ENCODE measurements at regions not wholly inside any gene's neighbourhood (a gene's known extent, or its start where the extent isn't known, plus 50 kb on each side); places are given as distances from the start of the nearest gene placed in this dataset.
"Not testable (repeated sequence)": the region's sequence is repeated elsewhere in the genome, so short reads cannot be mapped to it uniquely, and the experiment has no call there.

GRCh38 chr2:225806105-225806504, 406.6 kb downstream of the NYAP2 start:
- DNase-seq: no peak
- no peaks in the 10 kb centered on the region for H3K27me3 Mint-ChIP-seq (ENCODE audit: low read depth)
- Histone ChIP-seq H4K8ac (replicated peaks; ENCODE audit: insufficient read length, low read depth, low read length) (no peak overlapping the region), H3K23me2 (ENCODE audit: insufficient read length, low read depth, low read length, poor library complexity, severe bottlenecking) (no peaks in the 10 kb centered on the region), H2AK5ac (ENCODE audit: insufficient read length, low read length) (no peak overlapping the region), H3K4ac (ENCODE audit: low read depth, low read length) (no peak overlapping the region), H3K27ac (ENCODE audit: insufficient read length, low read depth, low read length) (no peak overlapping the region), H2BK5ac (ENCODE audit: insufficient read length, low read length) (no peak overlapping the region), H4K5ac (ENCODE audit: insufficient read length, low read depth, low read length) (no peak overlapping the region), H3K4me1 (ENCODE audit: insufficient read depth, low read length) (no peaks in the 10 kb centered on the region), H4K91ac (ENCODE audit: insufficient read length, low read depth, low read length) (no peak overlapping the region), H2BK12ac (ENCODE audit: insufficient read length, low read depth, low read length) (no peak overlapping the region), H3K9me3 (ENCODE audit: control insufficient read depth, low read depth, low read length) (no peaks in the 10 kb centered on the region), H3K18ac (ENCODE audit: insufficient read length, low read depth, low read length) (no peak overlapping the region), H3K4me2 (ENCODE audit: insufficient read depth, insufficient read length, low read length) (no peak overlapping the region), H2BK20ac (ENCODE audit: low read depth, low read length, poor library complexity, severe bottlenecking) (no peak overlapping the region), H3K23ac (ENCODE audit: insufficient read length, low read depth, low read length) (no peak overlapping the region), H3K79me2 (ENCODE audit: insufficient read depth, low read length) (no peaks in the 10 kb centered on the region), H3K9ac (ENCODE audit: extremely low read depth, insufficient read length, low read length) (no peak overlapping the region), H2BK120ac (ENCODE audit: low read depth, low read length, poor library complexity, severe bottlenecking) (no peak overlapping the region), H2AFZ (ENCODE audit: low read length) (no peak overlapping the region), H3K79me1 (ENCODE audit: insufficient read depth, low read depth, low read length, poor library complexity, severe bottlenecking) (no peaks in the 10 kb centered on the region), H3T11ph (ENCODE audit: low read length) (no peak overlapping the region), H4K20me1 (ENCODE audit: control insufficient read depth, insufficient read depth, insufficient read length) (no peaks in the 10 kb centered on the region), H2BK15ac (ENCODE audit: low read depth, low read length) (no peak overlapping the region), H3K14ac (ENCODE audit: insufficient read depth, low read length) (no peak overlapping the region), H3K56ac (ENCODE audit: insufficient read length, low read depth, low read length) (no peak overlapping the region), H3K27me3 (ENCODE audit: insufficient read depth, low read length) (no peaks in the 10 kb centered on the region)
- WGBS (ENCODE audit: extremely low coverage, insufficient read length, low lambda C conversion rate): 100% methylated on average over 1 of the region's 1 CpG
- H3K4me3 Mint-ChIP-seq: no peak overlapping the region
- TF ChIP-seq CTCF (conservative IDR thresholded peaks at IDR 0.05): no peak
- H3K9me3 Mint-ChIP-seq: no peaks in the 10 kb centered on the region
- no peaks in the 10 kb centered on the region for H3K4me1 Mint-ChIP-seq
- no peak overlapping the region for H3K27ac Mint-ChIP-seq
- H3K36me3 Mint-ChIP-seq (ENCODE audit: insufficient read depth in 1 of 3, low read depth in 3 of 3): no peaks in the 10 kb centered on the region

GRCh38 chr2:225802076-225802475, 402.6 kb downstream of the NYAP2 start:
- H3K79me2 ChIP-seq (ENCODE audit: insufficient read depth, low read length); H3K14ac ChIP-seq (ENCODE audit: insufficient read depth, low read length); H2BK5ac ChIP-seq (ENCODE audit: insufficient read length, low read length); H3K4me1 ChIP-seq (ENCODE audit: insufficient read depth, low read length); H4K8ac ChIP-seq (replicated peaks; ENCODE audit: insufficient read length, low read depth, low read length); H4K20me1 ChIP-seq (ENCODE audit: control insufficient read depth, insufficient read depth, insufficient read length); H3K18ac ChIP-seq (ENCODE audit: insufficient read length, low read depth, low read length); H3K27me3 Mint-ChIP-seq (ENCODE audit: low read depth); H3K9ac ChIP-seq (ENCODE audit: extremely low read depth, insufficient read length, low read length); H2AK5ac ChIP-seq (ENCODE audit: insufficient read length, low read length); H3K9me3 ChIP-seq (ENCODE audit: control insufficient read depth, low read depth, low read length); H3K4me2 ChIP-seq (ENCODE audit: insufficient read depth, insufficient read length, low read length); H3K23ac ChIP-seq (ENCODE audit: insufficient read length, low read depth, low read length); H2BK15ac ChIP-seq (ENCODE audit: low read depth, low read length); H3K27me3 ChIP-seq (ENCODE audit: insufficient read depth, low read length); DNase-seq; H4K91ac ChIP-seq (ENCODE audit: insufficient read length, low read depth, low read length); H3K4me1 Mint-ChIP-seq; H3K9me3 Mint-ChIP-seq; H2BK20ac ChIP-seq (ENCODE audit: low read depth, low read length, poor library complexity, severe bottlenecking); H2BK12ac ChIP-seq (ENCODE audit: insufficient read length, low read depth, low read length); H3K23me2 ChIP-seq (ENCODE audit: insufficient read length, low read depth, low read length, poor library complexity, severe bottlenecking); H3K4me3 Mint-ChIP-seq; H2BK120ac ChIP-seq (ENCODE audit: low read depth, low read length, poor library complexity, severe bottlenecking); H3K56ac ChIP-seq (ENCODE audit: insufficient read length, low read depth, low read length); H3K27ac ChIP-seq (ENCODE audit: insufficient read length, low read depth, low read length); H3K79me1 ChIP-seq (ENCODE audit: insufficient read depth, low read depth, low read length, poor library complexity, severe bottlenecking); H3K36me3 Mint-ChIP-seq (ENCODE audit: insufficient read depth in 1 of 3, low read depth in 3 of 3); H3K4ac ChIP-seq (ENCODE audit: low read depth, low read length); H3T11ph ChIP-seq (ENCODE audit: low read length); H3K27ac Mint-ChIP-seq; H4K5ac ChIP-seq (ENCODE audit: insufficient read length, low read depth, low read length); H2AFZ ChIP-seq (ENCODE audit: low read length): not testable (repeated sequence)
- no CpG with 5 or more reads among the region's 1 CpG for WGBS (ENCODE audit: extremely low coverage, insufficient read length, low lambda C conversion rate)

Data from H9 (cell line).